IPS-11a (cell line): ENCODE measurements at regions not wholly inside any gene's neighbourhood (a gene's known extent, or its start where the extent isn't known, plus 50 kb on each side); places are given as distances from the start of the nearest gene placed in this dataset.
"Not testable (repeated sequence)": the region's sequence is repeated elsewhere in the genome, so short reads cannot be mapped to it uniquely, and the experiment has no call there.

ENCODE experiments used
- H3K4me3 ChIP-seq: one replicate; pipeline ENCODE4 v1.5.1; 2013; ENCODE audit warnings: low read depth, low read length, control low read depth

DNA sequence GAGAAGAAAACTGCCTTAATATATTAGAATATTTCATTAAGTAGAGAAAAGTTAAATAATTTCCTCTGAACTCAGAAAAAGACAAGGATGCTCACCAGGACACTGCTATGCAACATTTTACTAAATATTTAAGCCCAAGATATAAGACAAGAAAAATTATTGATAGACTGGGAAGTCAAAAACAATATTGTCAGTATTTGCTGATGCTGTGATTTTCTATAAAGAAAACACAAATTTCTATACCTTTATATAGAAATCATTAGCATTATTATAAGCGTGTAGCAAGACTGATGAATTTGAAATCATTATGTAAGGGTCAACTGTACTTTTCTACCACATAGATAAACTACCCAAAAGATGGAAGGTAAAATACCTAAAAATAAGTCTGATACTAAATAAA lies 451.0 kb downstream of the RNF144A start:
- no peak overlapping the region for H3K4me3 ChIP-seq

DNA sequence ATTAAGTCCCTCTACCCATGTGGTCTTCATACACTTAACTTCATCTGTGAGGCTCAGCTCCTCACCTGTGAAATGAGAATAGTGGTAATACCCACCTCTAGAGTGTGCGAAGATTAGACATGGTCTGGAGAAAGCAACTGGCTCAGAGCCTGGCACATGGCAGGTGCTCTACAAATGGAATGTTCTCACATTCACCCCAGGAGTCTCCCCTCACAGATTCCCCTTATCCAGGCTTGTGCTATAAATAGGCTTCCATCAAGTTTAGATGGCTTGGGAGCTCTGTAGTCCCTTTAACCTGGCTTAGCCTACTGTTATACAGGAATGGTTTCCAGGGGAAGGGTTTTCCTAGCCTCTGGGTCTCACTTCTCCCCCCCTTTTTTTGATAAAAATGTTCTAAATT lies 455.9 kb downstream of the RNF144A start:
- no peak overlapping the region for H3K4me3 ChIP-seq

DNA sequence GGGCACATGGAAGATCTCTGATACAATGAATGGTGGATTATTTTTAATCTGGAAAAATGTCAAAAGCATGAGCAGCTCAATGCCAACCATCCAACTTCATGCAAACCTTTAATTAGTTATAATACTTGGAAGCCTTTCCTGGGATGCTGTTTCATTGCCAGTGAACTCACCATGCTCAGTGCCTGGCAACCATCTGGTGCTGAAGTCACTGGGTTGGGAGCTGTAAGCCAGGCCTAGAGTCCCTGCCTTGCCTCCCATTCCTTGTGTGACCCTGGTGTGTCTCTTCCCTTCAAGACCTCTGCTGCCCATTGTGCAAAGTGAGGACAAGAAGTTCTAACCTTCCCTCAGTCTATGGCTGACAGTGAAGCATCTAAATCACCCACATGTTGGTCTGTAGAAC lies 458.7 kb downstream of the RNF144A start:
- H3K4me3 ChIP-seq: no peak overlapping the region

DNA sequence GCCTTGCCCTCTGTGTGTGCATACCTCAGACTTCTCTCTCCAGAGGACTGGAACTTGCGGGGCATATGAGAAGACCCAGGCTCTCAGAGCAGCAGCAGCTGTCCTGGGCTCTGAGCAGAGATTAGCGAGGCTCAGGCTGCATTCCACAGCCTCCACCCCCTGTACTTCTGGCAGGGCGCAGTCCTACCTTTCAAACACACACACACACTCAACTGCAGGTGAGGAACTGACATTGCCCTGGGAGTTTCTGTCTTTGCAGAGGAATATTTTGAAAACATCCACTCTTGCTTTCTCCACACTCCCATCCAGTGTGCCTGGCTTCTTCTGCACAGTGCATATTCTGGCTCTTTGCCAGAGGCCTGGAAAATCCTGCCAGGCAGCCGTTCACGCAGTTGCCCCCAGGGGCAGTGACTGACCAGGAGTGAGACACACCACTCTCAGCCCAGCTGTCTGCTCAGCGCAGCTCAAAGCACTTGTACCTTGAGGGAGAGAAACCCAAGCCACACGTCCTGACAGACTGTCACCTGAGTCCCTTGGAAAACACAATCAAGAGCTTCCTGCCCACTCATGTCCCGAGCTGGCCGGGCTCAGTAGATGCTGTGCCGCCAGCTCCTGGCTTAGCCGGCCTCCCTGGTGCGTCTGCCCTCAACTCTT lies 460.8 kb downstream of the RNF144A start:
- H3K4me3 ChIP-seq: no peak overlapping the region

DNA sequence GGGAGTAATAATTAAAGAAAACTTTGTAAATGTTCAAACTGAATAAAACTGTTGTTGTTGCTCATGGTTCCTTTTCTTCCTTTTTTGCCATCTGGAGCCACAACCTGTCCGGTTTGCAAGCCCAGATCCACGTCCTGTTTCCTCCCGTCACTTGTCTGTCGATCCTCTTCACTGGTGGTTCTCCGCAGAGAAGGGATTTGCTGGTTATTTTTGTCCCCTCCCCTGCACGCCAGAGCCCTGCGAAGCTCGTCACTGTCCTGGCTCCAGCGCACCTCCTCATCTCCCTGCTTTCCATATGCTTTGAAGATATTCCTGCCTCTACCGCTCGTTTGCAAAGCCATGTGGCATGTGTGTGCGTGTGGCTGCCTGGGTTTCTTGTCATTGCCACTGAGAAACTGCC lies 461.4 kb downstream of the RNF144A start:
- no peak overlapping the region for H3K4me3 ChIP-seq

DNA sequence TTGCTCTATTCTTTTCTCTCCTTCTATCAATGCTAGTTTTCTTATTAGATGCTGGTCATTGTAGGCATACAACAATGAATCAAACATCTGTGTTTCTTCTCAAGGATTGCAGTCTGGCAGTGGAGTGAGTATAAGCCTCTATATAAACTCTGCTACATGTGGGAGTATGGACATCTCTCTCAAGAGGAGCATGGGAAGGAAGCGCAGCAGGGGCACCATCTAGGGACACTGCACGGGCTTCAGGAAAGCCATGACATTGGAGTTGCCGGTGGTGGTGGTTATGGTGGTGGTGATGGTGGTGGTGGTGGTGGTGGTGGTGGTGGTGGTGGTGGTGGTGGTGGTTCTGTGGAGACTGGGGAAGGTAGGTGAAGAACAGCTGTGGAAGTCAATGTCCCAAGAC lies 462.6 kb downstream of the RNF144A start:
- H3K4me3 ChIP-seq: no peak overlapping the region

- H3K4me3 ChIP-seq: no peak overlapping the region
These were observed 467.6 kb downstream of the RNF144A start for GRCh38 chr2:7384773-7385349.

GRCh38 chr2:7390311-7390710 lies 473.1 kb downstream of the RNF144A start:
- H3K4me3 ChIP-seq: not testable (repeated sequence)

DNA sequence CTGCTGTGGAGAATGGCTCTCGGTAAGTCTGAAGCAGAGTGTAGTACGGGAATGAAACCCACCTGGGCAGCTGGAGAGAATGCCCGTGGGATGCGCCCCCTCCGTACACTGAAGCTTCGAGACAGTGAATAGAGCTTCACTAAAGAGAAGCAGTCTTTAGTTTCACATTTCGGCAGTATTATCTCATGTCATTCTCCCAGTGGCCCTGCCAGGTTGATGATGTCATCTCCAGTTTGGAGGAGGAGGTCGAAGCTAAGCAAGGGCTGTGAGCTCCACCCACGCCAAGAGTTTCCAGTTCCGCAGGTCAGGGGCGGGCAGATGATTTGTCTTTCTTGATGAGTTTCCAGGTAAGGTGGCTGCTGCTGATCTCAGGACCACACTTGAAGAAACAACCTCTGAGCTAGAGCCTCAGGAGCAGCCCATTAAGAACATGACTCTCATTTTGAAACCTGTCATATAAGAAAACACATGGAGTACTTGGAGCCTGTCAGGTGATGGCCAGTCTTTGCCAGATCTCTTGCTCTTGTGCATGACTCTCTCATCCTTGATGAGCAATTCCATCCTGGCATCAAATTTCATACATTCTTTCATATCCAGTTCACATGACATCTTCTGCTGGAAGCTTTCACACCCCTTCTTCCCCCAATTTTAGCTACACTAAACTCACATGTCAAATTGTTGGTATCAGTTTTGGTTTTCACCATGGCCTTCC lies 475.0 kb downstream of the RNF144A start:
- no peak overlapping the region for H3K4me3 ChIP-seq

GRCh38 chr2:7394195-7394594 lies 477.0 kb downstream of the RNF144A start:
- no peak overlapping the region for H3K4me3 ChIP-seq

- H3K4me3 ChIP-seq: no peak overlapping the region
These were observed 483.4 kb downstream of the RNF144A start for GRCh38 chr2:7400628-7401027.

GRCh38 chr2:7403092-7403775 lies 486.0 kb downstream of the RNF144A start:
- H3K4me3 ChIP-seq: no peak overlapping the region

- H3K4me3 ChIP-seq: no peak overlapping the region
These were observed 488.9 kb downstream of the RNF144A start for GRCh38 chr2:7405861-7406715.

GRCh38 chr2:7407001-7407400 lies 489.8 kb downstream of the RNF144A start:
- no peak overlapping the region for H3K4me3 ChIP-seq

- no peak overlapping the region for H3K4me3 ChIP-seq
These were observed 490.9 kb downstream of the RNF144A start for GRCh38 chr2:7407906-7408680.

DNA sequence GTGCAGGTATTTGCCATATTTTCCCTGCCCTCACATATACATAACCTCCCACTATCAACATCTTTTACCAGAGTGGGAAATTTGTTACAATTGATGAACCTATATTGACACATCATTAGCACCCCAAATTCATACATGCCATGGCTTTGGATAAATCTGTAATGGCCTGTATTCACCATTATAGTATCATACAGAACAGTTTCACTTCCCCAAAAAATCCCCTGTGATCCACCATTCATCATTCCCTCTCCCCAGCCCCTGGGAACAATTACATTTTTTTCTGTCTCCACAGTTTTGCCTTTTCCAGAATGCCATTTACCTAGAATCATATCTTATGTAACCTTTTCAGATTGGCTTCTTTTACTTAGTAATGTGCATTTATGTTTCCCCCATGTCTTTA lies 494.5 kb downstream of the RNF144A start:
- no peak overlapping the region for H3K4me3 ChIP-seq

GRCh38 chr2:7417845-7418742 lies 500.9 kb downstream of the RNF144A start:
- H3K4me3 ChIP-seq: no peak overlapping the region

DNA sequence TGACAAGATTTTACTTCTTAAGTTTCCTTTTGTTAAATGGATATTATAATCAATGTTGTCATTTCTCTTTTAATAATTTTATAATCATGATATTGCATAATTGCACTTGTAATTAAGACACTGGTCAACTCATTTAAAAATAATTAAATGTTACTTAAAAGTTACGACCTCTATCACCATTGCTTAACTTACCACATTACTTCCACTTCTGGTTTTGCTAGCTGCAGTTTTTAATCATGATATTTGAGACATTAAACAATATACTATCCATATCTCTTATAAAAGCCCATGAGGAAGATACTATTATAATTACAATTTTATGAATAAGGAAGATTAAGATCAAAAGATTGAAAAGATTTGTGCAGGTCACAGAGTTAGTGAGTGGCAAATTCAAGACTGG lies 502.0 kb downstream of the RNF144A start:
- H3K4me3 ChIP-seq: no peak overlapping the region

DNA sequence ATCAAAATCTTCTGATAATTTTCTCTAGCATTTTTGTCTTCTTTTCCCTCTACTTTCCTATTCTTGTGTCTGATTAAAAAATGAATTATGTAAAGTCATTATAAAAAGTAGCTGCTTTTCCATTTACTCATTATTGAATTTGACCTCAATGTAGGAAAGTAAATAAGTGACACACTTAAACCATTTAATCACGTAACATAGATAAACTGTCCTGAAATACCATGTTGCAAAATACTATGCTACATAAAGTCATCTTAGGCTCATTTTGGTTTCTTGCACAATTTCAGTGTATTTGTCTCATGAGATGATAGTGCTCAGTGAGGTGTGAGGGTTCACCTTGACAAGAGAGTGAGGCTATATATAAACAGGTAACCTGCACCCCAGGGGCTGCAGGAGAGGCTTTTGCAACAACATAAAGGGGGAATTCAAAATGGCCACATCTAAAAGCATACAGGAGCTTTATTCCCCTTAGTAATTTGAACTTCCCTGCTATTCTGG lies 502.7 kb downstream of the RNF144A start:
- H3K4me3 ChIP-seq: no peak overlapping the region
